K562 (cell line): ENCODE measurements at regions not wholly inside any gene's neighbourhood (a gene's known extent, or its start where the extent isn't known, plus 50 kb on each side); places are given as distances from the start of the nearest gene placed in this dataset.
"Not testable (repeated sequence)": the region's sequence is repeated elsewhere in the genome, so short reads cannot be mapped to it uniquely, and the experiment has no call there.

ENCODE experiments used
- FOS ChIP-seq: IDR thresholded peaks from 3 replicates; pipeline ENCODE4 v1.6.1; 2011; ENCODE audit not compliant: insufficient read length; ENCODE audit errors: extremely low read depth
- HDAC2 ChIP-seq: fragments of 450-650 bp; IDR thresholded peaks from 2 replicates; pipeline ENCODE4 v1.6.1; 2016; ENCODE audit warnings: mild to moderate bottlenecking
- KLF6 ChIP-seq: fragments of 250-450 bp; sonication (Bioruptor Pico); IDR thresholded peaks from 2 replicates; pipeline ENCODE4 v1.4.0; 2020; ENCODE audit warnings: mild to moderate bottlenecking, moderate library complexity, borderline replicate concordance
- MNT ChIP-seq, 2 experiments: fragments of 450-650 bp; conservative IDR thresholded peaks; 2 replicates each; pipeline ENCODE4 v1.6.1; 2017; ENCODE audit warnings: mild to moderate bottlenecking in 2 of 2, moderate library complexity in 2 of 2
- RFX1 ChIP-seq: fragments of 450-650 bp; IDR thresholded peaks from 2 replicates; pipeline ENCODE4 v1.6.1; 2016; ENCODE audit warnings: mild to moderate bottlenecking, moderate library complexity
- TF ChIP-seq, protein P1 (sequence below): sonication (generic); formaldehyde crosslinking; IDR thresholded peaks from 2 replicates; pipeline ENCODE4 v1.9.0; 2022; ENCODE audit warnings: mild to moderate bottlenecking, missing genetic modification reagents

DNA sequence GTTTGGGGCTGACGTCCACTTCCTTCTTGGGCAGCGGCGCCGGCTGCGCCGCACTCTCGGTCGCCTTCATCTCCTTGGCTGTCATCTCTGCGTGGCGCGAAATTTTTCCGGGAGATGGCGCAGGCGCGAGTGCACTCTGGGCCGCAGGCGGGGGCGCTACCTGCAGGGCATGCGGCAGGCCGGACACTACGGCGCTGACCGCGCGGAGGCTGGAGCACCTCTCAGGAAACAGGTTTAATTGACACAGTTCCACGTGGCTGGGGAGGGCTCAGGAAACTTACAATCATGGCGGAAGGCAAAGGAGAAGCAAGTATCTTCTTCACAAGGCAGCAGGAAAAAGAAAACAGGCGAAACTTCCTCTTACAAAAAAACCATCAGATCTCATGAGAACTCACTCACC is 1521.5 kb downstream of the SPATA31A7 start:
- TF ChIP-seq, protein P1, sequence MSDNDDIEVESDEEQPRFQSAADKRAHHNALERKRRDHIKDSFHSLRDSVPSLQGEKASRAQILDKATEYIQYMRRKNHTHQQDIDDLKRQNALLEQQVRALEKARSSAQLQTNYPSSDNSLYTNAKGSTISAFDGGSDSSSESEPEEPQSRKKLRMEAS: not testable (repeated sequence)
- not testable (repeated sequence) for TF ChIP-seq MNT (conservative IDR thresholded peaks at IDR 0.05); KLF6 (CRISPR knock-in tag); RFX1; HDAC2; FOS
